HG03378 (cell line): ENCODE measurements at regions not wholly inside any gene's neighbourhood (a gene's known extent, or its start where the extent isn't known, plus 50 kb on each side); places are given as distances from the start of the nearest gene placed in this dataset.

Experiments used
- ATAC-seq: cut with Tn5 transposase; IDR thresholded peaks from one replicate; pipeline ENCODE4 v1.9.1; 2021; ENCODE audit warnings: mild to moderate bottlenecking, moderate library complexity; ENCODE audit not compliant: unreplicated experiment

DNA sequence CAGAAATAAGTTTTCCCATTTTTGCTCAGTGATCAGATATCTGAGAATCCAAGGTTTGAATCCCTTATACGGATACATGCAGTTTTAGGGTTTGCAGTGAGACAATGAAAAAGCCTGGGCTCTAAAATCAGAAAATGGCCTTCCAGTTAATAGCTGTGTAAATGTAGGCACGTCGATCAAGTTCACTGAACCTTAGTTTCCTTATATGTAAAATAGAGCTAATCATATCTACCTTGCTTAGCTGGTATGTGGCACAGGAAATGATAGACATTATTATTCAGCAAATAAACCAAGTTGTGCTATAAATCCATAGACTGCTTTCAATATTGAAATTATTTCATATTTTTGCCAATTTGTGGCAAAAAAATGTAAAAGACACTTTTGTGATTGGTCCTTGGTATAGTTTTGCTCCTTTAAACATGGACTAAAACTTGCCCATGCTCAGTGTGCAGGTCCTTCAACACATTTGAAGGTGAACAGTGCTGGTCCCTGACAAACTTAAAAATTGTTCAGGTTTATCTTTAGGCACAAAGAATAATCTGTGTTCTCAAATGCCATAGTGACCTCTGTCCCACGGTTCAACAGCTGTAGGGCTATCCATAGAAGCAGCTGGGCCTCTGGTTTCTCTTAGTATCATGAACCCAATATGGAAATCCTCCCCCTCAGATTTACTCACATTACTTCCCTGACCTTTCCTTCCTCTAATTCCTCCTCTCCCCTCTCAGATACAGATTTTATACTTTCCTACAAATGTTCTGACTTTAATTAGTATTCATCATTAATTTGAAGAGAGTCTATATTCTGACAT is 51.0 kb downstream of the CCDC54 start:
- no peak for ATAC-seq

DNA sequence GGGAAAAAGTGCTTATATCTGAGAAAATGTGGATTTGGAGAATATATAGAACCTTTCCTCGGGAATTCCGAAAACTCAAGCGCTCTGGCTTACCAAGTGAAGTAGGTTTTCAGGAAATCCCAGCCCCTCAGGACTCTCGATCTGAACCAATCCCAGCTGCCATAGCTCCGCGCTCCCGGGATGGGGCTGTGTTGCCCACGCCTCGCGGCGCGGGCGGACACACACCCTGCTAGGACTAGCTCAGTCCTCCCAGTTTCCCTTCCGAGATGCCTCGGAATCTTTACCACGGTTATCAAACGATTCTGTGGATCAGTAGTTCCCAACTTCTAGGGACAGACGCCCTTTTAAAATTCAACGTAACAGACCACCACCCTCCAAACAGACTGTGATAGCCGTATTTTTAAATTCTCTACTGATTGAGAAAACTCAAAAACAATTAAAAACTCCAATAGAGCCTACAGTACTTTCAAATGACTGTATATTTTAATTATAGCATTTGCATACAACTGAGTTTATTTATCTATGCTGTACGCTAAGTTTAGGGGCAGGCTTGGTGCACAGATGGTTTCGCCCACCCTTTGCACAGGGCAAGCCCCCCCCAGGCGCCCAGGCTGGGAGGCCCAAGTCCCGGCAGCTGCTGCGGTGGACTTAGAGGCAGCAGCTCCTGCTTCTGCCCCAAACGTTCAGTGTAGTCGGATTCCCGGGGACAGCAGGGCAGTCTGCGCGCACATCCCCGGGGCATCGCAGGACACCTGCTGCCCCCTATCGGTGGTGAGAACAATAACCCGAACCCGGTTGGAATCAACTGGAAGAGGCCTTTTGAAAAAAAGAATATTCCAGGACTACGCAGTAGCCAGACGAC is 52.3 kb downstream of the CCDC54 start:
- ATAC-seq: peak; percentile 68

GRCh38 chr3:107430214-107430995 is 53.2 kb downstream of the CCDC54 start:
- ATAC-seq: no peak

DNA sequence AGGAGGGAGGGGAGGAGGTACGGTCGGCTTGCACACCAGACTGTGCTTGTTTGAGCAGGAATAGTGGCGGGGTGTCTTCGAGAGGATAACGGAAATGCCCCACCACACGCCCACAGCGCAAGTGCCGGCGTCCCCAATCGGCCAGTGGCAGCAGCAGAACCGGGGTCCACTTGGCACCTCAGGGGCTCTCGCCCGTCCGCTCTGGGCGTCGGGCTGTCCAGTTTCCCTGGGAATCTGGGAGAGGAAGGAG is 53.7 kb downstream of the CCDC54 start:
- peak; percentile 25 for ATAC-seq

- peak; percentile 47 for ATAC-seq
Measured at GRCh38 chr3:107431246-107432012, 54.2 kb downstream of the CCDC54 start.

- ATAC-seq: no peak
Measured at GRCh38 chr3:107432013-107432515, 54.8 kb downstream of the CCDC54 start.

GRCh38 chr3:107432646-107433045 is 55.4 kb downstream of the CCDC54 start:
- ATAC-seq: no peak

DNA sequence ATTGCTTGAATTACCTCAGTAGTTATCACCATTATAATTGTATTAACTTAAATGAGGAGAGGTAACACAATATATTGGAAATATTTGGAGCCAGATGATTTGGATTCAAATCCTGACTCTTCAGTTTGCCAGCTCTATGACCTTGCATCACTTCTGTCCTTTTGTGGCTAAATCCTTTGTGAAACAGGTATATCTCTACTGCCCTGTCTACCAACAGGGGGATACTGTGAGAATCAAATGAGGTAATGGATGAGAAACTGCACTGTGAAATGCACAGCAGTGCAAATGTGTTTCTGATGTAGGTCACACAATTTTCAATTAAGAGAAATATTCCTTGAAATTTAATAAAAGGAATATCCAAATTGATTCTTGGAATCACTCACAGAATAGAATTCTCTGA is 58.8 kb downstream of the CCDC54 start:
- no peak for ATAC-seq

DNA sequence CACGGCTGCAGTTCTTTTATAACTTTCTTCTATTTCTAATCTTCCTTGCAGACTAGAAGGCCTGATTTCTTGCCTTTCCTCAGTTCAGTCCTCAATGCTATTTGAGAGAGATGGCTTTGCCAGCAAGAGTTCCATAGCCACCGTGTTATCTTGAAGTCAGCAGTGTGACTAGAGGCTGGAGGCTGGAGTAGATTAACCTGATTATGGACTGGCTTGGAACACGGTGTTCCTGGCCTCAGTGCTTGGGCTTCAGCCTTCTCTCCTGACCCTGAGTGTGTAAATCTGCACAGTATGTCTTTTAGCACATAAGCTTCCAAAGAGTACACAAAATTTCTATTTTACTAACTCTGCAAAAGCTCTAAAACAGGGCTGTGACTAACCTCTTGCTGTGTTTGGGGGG is 61.4 kb downstream of the CCDC54 start:
- no peak for ATAC-seq

DNA sequence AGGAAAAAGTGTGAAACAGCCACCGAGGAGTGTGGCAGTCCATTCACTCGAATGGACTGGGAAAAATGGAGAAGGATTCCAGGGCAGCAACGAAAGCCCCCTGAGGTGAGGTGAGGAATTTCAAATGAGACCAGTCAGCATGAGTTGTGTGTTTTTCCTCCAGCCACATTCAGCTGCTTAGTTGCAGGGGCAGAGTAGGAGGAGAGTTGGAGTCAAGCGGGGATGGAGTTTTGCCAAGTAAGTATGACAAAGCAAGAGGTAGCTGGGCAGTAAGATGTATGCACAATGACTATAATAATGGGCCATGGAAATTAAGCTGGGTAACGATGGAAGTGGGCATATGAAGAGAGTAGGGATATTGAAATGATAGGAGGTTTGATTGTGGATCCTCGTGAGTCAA is 64.4 kb downstream of the CCDC54 start:
- ATAC-seq: no peak

DNA sequence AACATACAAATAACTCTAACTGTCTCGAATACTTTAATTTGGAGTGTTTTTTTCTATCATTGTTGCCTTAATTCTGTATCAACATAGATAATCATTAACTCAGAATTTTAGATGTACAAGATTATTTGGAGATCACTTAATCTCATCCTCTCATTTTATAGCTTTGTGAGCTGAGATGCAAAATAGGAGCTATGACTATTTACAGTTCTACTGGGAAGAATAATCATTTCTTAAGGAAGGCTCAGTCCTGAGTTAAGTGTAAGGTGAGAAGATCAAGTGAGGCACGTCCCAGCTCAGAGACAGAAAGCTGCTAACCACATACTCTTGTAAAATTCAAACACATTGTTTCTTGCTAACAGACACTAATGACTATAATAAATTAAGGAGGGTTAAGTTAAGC is 66.2 kb downstream of the CCDC54 start:
- no peak for ATAC-seq

DNA sequence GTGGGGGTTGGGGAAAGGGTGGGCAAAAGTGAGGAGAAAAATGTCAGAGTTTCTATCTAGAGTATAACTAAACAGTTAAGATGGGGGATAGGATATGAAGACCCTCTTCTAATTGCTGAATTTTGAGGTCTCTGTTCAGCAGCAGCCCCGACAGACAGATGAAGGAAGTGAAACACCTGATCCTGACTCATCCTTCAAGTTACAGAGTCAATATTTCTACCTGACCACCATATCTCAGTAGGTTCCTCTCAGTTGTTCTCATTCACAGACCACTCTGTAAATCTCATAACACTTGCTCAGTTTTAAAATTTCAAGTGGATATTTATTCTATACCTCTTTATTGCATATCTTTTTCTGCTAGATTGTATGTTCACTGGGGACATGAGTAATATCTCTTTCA is 69.5 kb downstream of the CCDC54 start:
- peak; percentile 70 for ATAC-seq

GRCh38 chr3:107450254-107450893 is 72.4 kb upstream of the BBX start:
- no peak for ATAC-seq

DNA sequence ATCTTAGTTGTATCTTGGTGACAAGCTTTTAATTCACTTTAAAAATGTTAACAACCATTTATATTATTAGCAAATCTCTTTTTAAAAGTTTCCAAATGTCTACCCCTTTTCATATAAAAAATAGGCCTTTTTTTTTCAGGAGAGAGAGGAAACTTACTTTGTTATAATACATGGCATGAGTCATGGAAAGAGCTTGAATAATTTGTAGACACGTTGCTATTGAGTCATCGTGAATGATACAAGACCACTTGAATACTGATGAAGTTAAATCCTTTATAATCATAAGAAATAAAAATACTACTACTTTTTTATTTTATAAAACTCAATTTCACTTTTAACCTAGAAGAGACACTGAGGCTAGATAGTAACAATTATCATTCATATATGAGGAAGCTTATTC is 70.3 kb upstream of the BBX start:
- no peak for ATAC-seq

DNA sequence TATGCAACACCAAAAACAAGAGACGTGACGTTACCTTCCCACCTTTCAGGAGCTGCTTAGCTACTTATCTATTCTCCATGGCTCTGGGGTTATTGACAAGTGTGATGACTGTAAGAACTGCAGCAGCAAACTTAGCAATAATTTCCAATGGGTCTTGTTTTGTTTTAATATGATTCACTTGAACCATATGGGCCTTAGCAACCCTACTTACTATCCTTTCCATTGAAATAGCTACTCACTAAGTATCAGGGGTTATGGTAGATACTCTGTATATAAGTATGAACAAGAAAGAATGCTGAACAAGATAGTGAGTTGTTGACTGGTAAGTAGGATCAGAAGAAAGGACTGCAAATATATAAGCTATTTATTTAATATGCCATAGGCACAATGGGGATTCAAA is 69.3 kb upstream of the BBX start:
- no peak for ATAC-seq

GRCh38 chr3:107455621-107456020 is 67.1 kb upstream of the BBX start:
- ATAC-seq: no peak

DNA sequence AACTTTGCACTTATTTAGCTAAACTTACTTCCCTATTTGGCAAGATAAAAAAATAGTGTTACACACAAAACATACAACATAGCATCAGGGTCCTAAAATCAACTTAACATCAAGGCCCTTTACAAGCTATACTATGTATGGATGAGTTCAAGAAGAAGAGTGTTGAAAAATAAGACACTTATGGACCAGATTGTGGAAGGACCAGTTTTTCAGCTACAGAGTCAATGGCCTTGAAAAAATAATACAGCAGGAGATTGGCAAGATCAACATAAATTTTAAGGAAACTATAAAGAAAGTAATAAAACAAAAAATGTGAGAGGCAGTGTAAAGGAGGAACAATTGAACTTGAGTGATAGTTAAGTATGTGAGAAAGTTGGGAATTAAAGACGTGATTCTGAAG is 66.3 kb upstream of the BBX start:
- ATAC-seq: no peak

DNA sequence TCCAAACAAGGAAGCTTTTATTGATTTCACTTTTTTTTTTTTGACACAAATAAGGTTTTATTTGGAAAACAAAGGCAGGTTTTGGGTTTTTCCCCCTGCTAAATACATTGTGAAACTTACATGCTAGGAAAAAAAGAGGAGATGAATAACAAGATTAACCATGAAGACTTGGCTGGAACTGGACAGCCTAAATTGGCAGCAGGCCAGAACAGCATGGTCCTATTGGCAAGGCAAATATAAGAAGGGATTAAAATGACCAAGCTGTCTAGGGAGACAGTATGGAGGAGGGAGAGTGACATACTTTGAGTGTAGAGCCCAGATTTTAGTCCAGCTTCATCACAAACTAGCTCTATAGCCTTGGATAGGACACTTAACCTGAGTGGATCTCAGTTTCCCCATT is 63.9 kb upstream of the BBX start:
- ATAC-seq: no peak

DNA sequence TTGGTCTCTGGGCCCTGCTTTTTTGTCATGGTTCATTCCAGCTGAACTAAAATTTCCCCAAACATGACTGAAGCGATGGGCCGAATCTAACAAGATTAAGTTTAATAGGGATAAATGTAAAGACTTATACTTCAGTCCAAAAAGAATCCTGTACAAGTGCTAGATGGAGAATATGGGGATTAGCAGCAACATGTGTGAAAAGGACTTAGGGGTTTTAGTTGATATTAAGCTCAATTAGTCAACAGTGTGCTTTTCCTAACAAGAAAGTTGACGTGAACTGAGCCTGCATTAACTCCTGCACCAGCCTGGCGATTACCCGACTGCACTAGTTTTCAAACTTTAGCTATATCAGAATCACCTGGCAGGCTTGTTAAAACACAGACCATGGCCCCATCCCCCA is 61.0 kb upstream of the BBX start:
- ATAC-seq: no peak

GRCh38 chr3:107464037-107464436 is 58.7 kb upstream of the BBX start:
- ATAC-seq: no peak
